ENCODE measurements at regions not wholly inside any gene's neighbourhood (a gene's known extent, or its start where the extent isn't known, plus 50 kb on each side); places are given as distances from the start of the nearest gene placed in this dataset.

- TF ChIP-seq BACH2 (CRISPR knock-in tag; IDR thresholded peaks at IDR 0.05; ENCODE audit: borderline replicate concordance) (no peak), TOX (CRISPR knock-in tag; IDR thresholded peaks at IDR 0.05; ENCODE audit: borderline replicate concordance) (no peak), GLIS3 (CRISPR knock-in tag; IDR thresholded peaks at IDR 0.05) (no peak), RARB (CRISPR knock-in tag; IDR thresholded peaks at IDR 0.05) (no peak), OSR1 (CRISPR knock-in tag; IDR thresholded peaks at IDR 0.05) (no peak), ZNF565 (CRISPR knock-in tag; conservative IDR thresholded peaks at IDR 0.05; ENCODE audit: low read depth) (no peak), ZNF8 (CRISPR knock-in tag; IDR thresholded peaks at IDR 0.05) (no peak), CSDC2 (CRISPR knock-in tag; IDR thresholded peaks at IDR 0.05) (no peak), SNAI2 (CRISPR knock-in tag; IDR thresholded peaks at IDR 0.05) (no peak)
- TF ChIP-seq, protein P1, sequence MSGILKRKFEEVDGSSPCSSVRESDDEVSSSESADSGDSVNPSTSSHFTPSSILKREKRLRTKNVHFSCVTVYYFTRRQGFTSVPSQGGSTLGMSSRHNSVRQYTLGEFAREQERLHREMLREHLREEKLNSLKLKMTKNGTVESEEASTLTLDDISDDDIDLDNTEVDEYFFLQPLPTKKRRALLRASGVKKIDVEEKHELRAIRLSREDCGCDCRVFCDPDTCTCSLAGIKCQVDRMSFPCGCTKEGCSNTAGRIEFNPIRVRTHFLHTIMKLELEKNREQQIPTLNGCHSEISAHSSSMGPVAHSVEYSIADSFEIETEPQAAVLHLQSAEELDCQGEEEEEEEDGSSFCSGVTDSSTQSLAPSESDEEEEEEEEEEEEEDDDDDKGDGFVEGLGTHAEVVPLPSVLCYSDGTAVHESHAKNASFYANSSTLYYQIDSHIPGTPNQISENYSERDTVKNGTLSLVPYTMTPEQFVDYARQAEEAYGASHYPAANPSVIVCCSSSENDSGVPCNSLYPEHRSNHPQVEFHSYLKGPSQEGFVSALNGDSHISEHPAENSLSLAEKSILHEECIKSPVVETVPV (CRISPR knock-in tag; IDR thresholded peaks at IDR 0.05), result no peak
- ATAC-seq, result no peak
Measured at GRCh38 chr1:38240618-38241017, 194.0 kb upstream of the POU3F1 start.

GRCh38 chr1:38239258-38239835 lies 192.8 kb upstream of the POU3F1 start:
- ATAC-seq, result no peak
- no peak for TF ChIP-seq POU6F1 (CRISPR knock-in tag; IDR thresholded peaks at IDR 0.05; ENCODE audit: borderline replicate concordance, low read depth)
- TF ChIP-seq, protein P2, sequence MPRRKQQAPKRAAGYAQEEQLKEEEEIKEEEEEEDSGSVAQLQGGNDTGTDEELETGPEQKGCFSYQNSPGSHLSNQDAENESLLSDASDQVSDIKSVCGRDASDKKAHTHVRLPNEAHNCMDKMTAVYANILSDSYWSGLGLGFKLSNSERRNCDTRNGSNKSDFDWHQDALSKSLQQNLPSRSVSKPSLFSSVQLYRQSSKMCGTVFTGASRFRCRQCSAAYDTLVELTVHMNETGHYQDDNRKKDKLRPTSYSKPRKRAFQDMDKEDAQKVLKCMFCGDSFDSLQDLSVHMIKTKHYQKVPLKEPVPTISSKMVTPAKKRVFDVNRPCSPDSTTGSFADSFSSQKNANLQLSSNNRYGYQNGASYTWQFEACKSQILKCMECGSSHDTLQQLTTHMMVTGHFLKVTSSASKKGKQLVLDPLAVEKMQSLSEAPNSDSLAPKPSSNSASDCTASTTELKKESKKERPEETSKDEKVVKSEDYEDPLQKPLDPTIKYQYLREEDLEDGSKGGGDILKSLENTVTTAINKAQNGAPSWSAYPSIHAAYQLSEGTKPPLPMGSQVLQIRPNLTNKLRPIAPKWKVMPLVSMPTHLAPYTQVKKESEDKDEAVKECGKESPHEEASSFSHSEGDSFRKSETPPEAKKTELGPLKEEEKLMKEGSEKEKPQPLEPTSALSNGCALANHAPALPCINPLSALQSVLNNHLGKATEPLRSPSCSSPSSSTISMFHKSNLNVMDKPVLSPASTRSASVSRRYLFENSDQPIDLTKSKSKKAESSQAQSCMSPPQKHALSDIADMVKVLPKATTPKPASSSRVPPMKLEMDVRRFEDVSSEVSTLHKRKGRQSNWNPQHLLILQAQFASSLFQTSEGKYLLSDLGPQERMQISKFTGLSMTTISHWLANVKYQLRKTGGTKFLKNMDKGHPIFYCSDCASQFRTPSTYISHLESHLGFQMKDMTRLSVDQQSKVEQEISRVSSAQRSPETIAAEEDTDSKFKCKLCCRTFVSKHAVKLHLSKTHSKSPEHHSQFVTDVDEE (CRISPR knock-in tag; IDR thresholded peaks at IDR 0.05), result no peak

- TF ChIP-seq BACH2 (CRISPR knock-in tag; IDR thresholded peaks at IDR 0.05; ENCODE audit: borderline replicate concordance) (no peak), ESRRG (CRISPR knock-in tag; IDR thresholded peaks at IDR 0.05) (no peak), ARNTL (CRISPR knock-in tag; IDR thresholded peaks at IDR 0.05; ENCODE audit: borderline replicate concordance, low read depth) (no peak), ISL1 (CRISPR knock-in tag; IDR thresholded peaks at IDR 0.05) (no peak), ZFP30 (CRISPR knock-in tag; IDR thresholded peaks at IDR 0.05) (no peak), ZFP3 (CRISPR knock-in tag; IDR thresholded peaks at IDR 0.05) (no peak), PPARA (CRISPR knock-in tag; IDR thresholded peaks at IDR 0.05; ENCODE audit: borderline replicate concordance) (no peak), TOX (CRISPR knock-in tag; IDR thresholded peaks at IDR 0.05; ENCODE audit: borderline replicate concordance) (no peak)
- TF ChIP-seq, protein P1 (CRISPR knock-in tag; IDR thresholded peaks at IDR 0.05), result no peak
- no peak for ATAC-seq
Measured at GRCh38 chr1:38238294-38238693, 191.7 kb upstream of the POU3F1 start.

GRCh38 chr1:38235705-38236104 lies 189.1 kb upstream of the POU3F1 start:
- no peak; the same call in 2 of the 3 replicates for ATAC-seq
- TF ChIP-seq TCF4 (CRISPR knock-in tag; IDR thresholded peaks at IDR 0.05; ENCODE audit: borderline replicate concordance) (no peak), ZNF565 (CRISPR knock-in tag; conservative IDR thresholded peaks at IDR 0.05; ENCODE audit: low read depth) (no peak), ZFP3 (CRISPR knock-in tag; IDR thresholded peaks at IDR 0.05) (no peak), ISL1 (CRISPR knock-in tag; IDR thresholded peaks at IDR 0.05) (no peak), BACH2 (CRISPR knock-in tag; IDR thresholded peaks at IDR 0.05; ENCODE audit: borderline replicate concordance) (no peak), SNAI2 (CRISPR knock-in tag; IDR thresholded peaks at IDR 0.05) (no peak), GLIS3 (CRISPR knock-in tag; IDR thresholded peaks at IDR 0.05) (no peak), ARNTL (CRISPR knock-in tag; IDR thresholded peaks at IDR 0.05; ENCODE audit: borderline replicate concordance, low read depth) (no peak), ZNF8 (CRISPR knock-in tag; IDR thresholded peaks at IDR 0.05) (no peak), OSR1 (CRISPR knock-in tag; IDR thresholded peaks at IDR 0.05) (no peak)
- TF ChIP-seq, protein P3, sequence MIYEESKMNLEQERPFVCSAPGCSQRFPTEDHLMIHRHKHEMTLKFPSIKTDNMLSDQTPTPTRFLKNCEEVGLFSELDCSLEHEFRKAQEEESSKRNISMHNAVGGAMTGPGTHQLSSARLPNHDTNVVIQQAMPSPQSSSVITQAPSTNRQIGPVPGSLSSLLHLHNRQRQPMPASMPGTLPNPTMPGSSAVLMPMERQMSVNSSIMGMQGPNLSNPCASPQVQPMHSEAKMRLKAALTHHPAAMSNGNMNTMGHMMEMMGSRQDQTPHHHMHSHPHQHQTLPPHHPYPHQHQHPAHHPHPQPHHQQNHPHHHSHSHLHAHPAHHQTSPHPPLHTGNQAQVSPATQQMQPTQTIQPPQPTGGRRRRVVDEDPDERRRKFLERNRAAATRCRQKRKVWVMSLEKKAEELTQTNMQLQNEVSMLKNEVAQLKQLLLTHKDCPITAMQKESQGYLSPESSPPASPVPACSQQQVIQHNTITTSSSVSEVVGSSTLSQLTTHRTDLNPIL (CRISPR knock-in tag; IDR thresholded peaks at IDR 0.05; ENCODE audit: low read depth), result no peak

Measured in SK-N-SH treated with all-trans-retinoic acid at 6 μM for 48 hours (cell line).